Neuronal stem cell (in vitro differentiated cells): ENCODE measurements at regions not wholly inside any gene's neighbourhood (a gene's known extent, or its start where the extent isn't known, plus 50 kb on each side); places are given as distances from the start of the nearest gene placed in this dataset.

Source experiments
- DNase-seq: peaks from one replicate; pipeline ENCODE4 v3.0.0-alpha.2; 2013; ENCODE audit warnings: low spot score
- H2AFZ ChIP-seq: one replicate; pipeline ENCODE4 v1.6.1; 2013; ENCODE audit warnings: mild to moderate bottlenecking, low read length, inconsistent platforms
- H2AK5ac ChIP-seq: 2 replicates; pipeline ENCODE4 v1.6.1; 2013; ENCODE audit warnings: low read depth, mild to moderate bottlenecking, inconsistent platforms, low read length, moderate library complexity, mixed read lengths
- H2BK120ac ChIP-seq: 2 replicates; pipeline ENCODE4 v1.6.1; 2013; ENCODE audit warnings: low read depth, mild to moderate bottlenecking, inconsistent platforms, low read length, moderate library complexity, mixed read lengths
- H2BK12ac ChIP-seq: one replicate; pipeline ENCODE4 v1.6.1; 2013; ENCODE audit warnings: low read length, inconsistent platforms
- H2BK15ac ChIP-seq: 2 replicates; pipeline ENCODE4 v1.6.1; 2013; ENCODE audit warnings: mild to moderate bottlenecking, low read length, inconsistent platforms, mixed read lengths
- H2BK5ac ChIP-seq: one replicate; pipeline ENCODE4 v1.6.1; 2013; ENCODE audit warnings: inconsistent platforms, mild to moderate bottlenecking, low read length, moderate library complexity
- H3K14ac ChIP-seq: one replicate; pipeline ENCODE4 v1.6.1; 2013; ENCODE audit warnings: low read length, inconsistent platforms
- H3K18ac ChIP-seq: 2 replicates; pipeline ENCODE4 v1.6.1; 2013; ENCODE audit warnings: low read length, inconsistent platforms
- H3K23ac ChIP-seq: 2 replicates; pipeline ENCODE4 v1.6.1; 2013; ENCODE audit warnings: low read depth, mild to moderate bottlenecking, mixed read lengths, low read length, inconsistent platforms; ENCODE audit not compliant: poor library complexity
- H3K27ac ChIP-seq: replicated peaks from 3 replicates; pipeline ENCODE4 v1.5.1; 2013; ENCODE audit warnings: low read length, inconsistent platforms
- H3K27me3 ChIP-seq, 3 experiments: 2 replicates each; pipeline ENCODE4 v1.6.1; 2013; ENCODE audit warnings: low read length in 3 of 3, mild to moderate bottlenecking in 2 of 3, inconsistent platforms in 1 of 3, low read depth in 1 of 3, mixed read lengths in 1 of 3, moderate library complexity in 1 of 3; ENCODE audit not compliant: control insufficient read depth in 3 of 3, insufficient read depth in 3 of 3
- H3K36me3 ChIP-seq, 2 donors: replicated peaks in 1 of 2; 2 replicates each; pipeline ENCODE4 v1.6.1; 2013; ENCODE audit warnings: low read length in 2 of 2; ENCODE audit not compliant: control insufficient read depth in 2 of 2, insufficient read depth in 2 of 2
- H3K4ac ChIP-seq: 2 replicates; pipeline ENCODE4 v1.6.1; 2013; ENCODE audit warnings: inconsistent platforms, mild to moderate bottlenecking, low read length, moderate library complexity
- H3K4me1 ChIP-seq, 2 donors: 1 replicate in 1 of 2; 2 replicates in 1 of 2; pipeline ENCODE4 v1.6.1; 2013; ENCODE audit warnings: low read length in 2 of 2, low read depth in 1 of 2; ENCODE audit not compliant: control insufficient read depth in 2 of 2, insufficient read depth in 1 of 2
- H3K4me2 ChIP-seq: one replicate; pipeline ENCODE4 v1.6.1; 2013; ENCODE audit warnings: mild to moderate bottlenecking, low read length, inconsistent platforms; ENCODE audit not compliant: insufficient read depth, poor library complexity, severe bottlenecking
- H3K4me3 ChIP-seq, 2 donors: 2 replicates each; pipeline ENCODE4 v1.5.1; 2013; ENCODE audit warnings: low read length in 2 of 2, mild to moderate bottlenecking in 2 of 2, inconsistent platforms in 1 of 2, moderate library complexity in 1 of 2
- H3K79me1 ChIP-seq: one replicate; pipeline ENCODE4 v1.6.1; 2013; ENCODE audit warnings: low read depth, mild to moderate bottlenecking, inconsistent platforms, low read length, moderate library complexity
- H3K9ac ChIP-seq: one replicate; pipeline ENCODE4 v1.6.1; 2013; ENCODE audit warnings: mild to moderate bottlenecking, low read depth, low read length, inconsistent platforms; ENCODE audit not compliant: poor library complexity
- H3K9me3 ChIP-seq, 2 donors: replicated peaks in 1 of 2; 2 replicates each; pipeline versions ENCODE3 to v1.6.1; 2013; ENCODE audit warnings: low read length in 2 of 2, mild to moderate bottlenecking in 2 of 2, inconsistent platforms in 1 of 2, low read depth in 1 of 2, mixed read lengths in 1 of 2, moderate library complexity in 1 of 2; ENCODE audit not compliant: control insufficient read depth in 2 of 2, insufficient read depth in 1 of 2
- H4K8ac ChIP-seq: one replicate; pipeline ENCODE4 v1.6.1; 2013; ENCODE audit warnings: low read depth, mild to moderate bottlenecking, inconsistent platforms, low read length, moderate library complexity
- H4K91ac ChIP-seq: one replicate; pipeline ENCODE4 v1.6.1; 2013; ENCODE audit warnings: low read length, low read depth, mild to moderate bottlenecking, inconsistent platforms; ENCODE audit not compliant: poor library complexity
- WGBS, 2 donors: extraction: QIAGEN DNeasy Blood & Tissue Kit; methylation state at CpG; one replicate each; pipeline ENCODE4 v1.1.7; 2013; ENCODE audit warnings: missing lambda C conversion rate in 2 of 2, mixed read lengths in 1 of 2; ENCODE audit not compliant: insufficient read length in 2 of 2, insufficient replicate concordance in 1 of 2; ENCODE audit errors: extremely low coverage in 2 of 2; 5-methylcytosine and 5-hydroxymethylcytosine counted together

DNA sequence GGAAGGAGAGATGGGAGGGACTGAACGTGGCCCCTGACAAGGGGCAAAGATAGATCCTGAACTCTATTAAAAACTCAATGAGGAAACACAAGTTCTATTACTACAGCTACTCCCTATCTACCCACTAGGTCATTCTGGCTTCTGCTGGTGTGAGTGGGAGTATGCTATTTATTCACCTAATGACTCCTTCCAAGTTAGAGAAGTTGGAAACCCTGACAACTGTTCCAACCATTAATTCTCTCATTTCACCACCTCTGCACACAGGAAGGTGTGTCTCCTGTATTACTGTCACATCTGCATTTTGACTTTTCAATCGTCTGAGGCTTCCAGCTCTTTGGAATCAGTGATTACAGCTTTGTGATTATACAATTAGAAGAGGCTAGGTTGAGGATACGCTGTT, 169.4 kb upstream of the ADO start:
- Histone ChIP-seq H3K4ac (no peak overlapping the region), H2BK15ac (no peak overlapping the region), H3K4me3 (no peak overlapping the region), H3K9ac (no peak overlapping the region), H3K79me1 (no peaks in the 10 kb centered on the region), H3K9me3 (no peaks in the 10 kb centered on the region), H2BK120ac (no peak overlapping the region), H3K27me3 (no peaks in the 10 kb centered on the region), H3K27ac (no peak overlapping the region), H4K91ac (no peak overlapping the region), H2BK12ac (no peak overlapping the region), H3K4me1 (peaks cover 0 to 3% of the 10 kb centered on the region in 2 donors), H3K23ac (no peak overlapping the region), H2AK5ac (no peak overlapping the region), H2BK5ac (no peak overlapping the region), H2AFZ (no peak overlapping the region), H3K18ac (no peak overlapping the region), H3K4me2 (no peak overlapping the region), H3K14ac (no peak overlapping the region), H3K36me3 (no peaks in the 10 kb centered on the region), H4K8ac (no peak overlapping the region)
- WGBS, 2 donors = no CpG with 5 or more reads among the region's 3 CpGs
- no peak for DNase-seq

DNA sequence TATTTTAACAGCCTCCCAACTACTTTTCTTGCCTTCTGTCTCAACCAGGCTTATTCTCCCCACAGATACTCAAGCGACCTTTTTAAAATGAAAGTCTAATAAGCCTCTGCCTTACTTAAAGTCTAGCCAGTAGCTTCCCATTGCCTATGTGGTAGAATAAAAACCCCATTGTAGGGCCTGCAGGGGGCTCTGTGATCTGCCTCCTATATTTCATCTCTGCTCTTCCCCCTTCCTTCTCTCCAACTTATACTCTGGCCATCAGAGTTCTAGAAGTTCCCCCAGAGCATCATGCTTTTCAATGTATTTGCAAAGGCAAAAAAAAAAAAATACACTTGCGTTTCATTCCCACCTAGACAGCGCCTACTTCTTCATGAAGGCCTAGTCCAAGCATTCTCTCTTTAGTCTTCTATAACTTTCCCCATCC, 167.7 kb upstream of the ADO start:
- Histone ChIP-seq H2BK5ac (no peak overlapping the region), H3K4me1 (peaks cover 0 to 3% of the 10 kb centered on the region in 2 donors), H3K9me3 (no peaks in the 10 kb centered on the region), H3K27me3 (no peaks in the 10 kb centered on the region), H2AK5ac (no peak overlapping the region), H3K4me3 (no peak overlapping the region), H4K8ac (no peak overlapping the region), H2AFZ (peak overlapping the region; percentile 65), H3K79me1 (no peaks in the 10 kb centered on the region), H4K91ac (no peak overlapping the region), H3K4ac (no peak overlapping the region), H2BK120ac (no peak overlapping the region), H3K4me2 (no peak overlapping the region), H3K36me3 (no peaks in the 10 kb centered on the region), H3K23ac (no peak overlapping the region), H3K14ac (no peak overlapping the region), H2BK12ac (no peak overlapping the region), H3K27ac (no peak overlapping the region), H2BK15ac (no peak overlapping the region), H3K9ac (no peak overlapping the region), H3K18ac (no peak overlapping the region)
- no peak for DNase-seq
- no CpG with 5 or more reads among the region's 3 CpGs for WGBS, 2 donors

DNA sequence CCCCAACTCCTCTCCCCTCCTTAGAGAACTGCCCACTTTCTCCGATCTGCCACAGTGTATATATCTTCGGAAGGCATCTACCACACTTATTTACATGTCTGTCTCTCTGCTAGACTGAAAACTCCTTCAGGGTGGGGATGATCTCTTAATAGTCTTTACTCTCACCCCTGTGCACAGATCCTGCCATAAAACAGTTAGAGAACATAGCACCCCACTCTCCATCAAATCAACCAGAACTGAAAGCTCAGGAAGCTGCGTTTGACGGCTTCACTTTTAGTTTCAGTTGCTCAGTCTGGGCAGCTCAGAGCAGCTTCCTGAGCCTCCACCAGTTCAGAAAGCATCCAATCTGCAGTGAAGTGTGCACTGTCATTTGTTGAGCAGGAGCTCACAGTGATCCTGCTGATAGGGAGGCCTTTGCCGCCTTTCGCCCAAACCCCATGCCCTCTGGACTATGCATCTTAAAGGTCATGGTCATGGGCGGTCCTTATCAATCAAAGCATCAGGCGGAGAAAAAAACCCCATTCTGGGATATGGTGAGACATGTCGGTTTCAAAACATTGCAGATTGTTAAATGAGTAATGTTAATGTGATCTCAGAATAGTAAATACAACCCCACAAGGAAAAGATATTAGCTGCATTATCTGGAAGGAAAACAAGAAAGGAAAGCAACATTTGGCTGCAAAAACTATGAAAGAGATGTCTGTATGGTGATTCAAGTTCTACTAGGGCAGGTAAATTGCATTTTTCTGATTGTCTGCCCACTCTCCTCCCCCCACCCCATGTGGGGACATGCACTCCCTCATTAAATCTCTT, 167.1 kb upstream of the ADO start:
- no peak overlapping the region for H3K4me3 ChIP-seq
- peak overlapping the region; percentile 65 for H2AFZ ChIP-seq
- H2AK5ac ChIP-seq = no peak overlapping the region
- H3K23ac ChIP-seq = no peak overlapping the region
- H4K91ac ChIP-seq = no peak overlapping the region
- H3K79me1 ChIP-seq = no peaks in the 10 kb centered on the region
- H3K9ac ChIP-seq = no peak overlapping the region
- no peaks in the 10 kb centered on the region for H3K27me3 ChIP-seq
- peaks cover 0 to 3% of the 10 kb centered on the region in 2 donors for H3K4me1 ChIP-seq
- no peaks in the 10 kb centered on the region for H3K9me3 ChIP-seq
- H2BK12ac ChIP-seq = no peak overlapping the region
- no peak overlapping the region for H3K4me2 ChIP-seq
- DNase-seq = no peak
- H2BK15ac ChIP-seq = no peak overlapping the region
- H2BK5ac ChIP-seq = no peak overlapping the region
- H3K4ac ChIP-seq = no peak overlapping the region
- H4K8ac ChIP-seq = no peak overlapping the region
- H3K18ac ChIP-seq = no peak overlapping the region
- WGBS, 2 donors = no CpG with 5 or more reads among the region's 9 CpGs
- no peak overlapping the region for H3K27ac ChIP-seq
- H3K14ac ChIP-seq = no peak overlapping the region
- H3K36me3 ChIP-seq = no peaks in the 10 kb centered on the region
- H2BK120ac ChIP-seq = no peak overlapping the region

DNA sequence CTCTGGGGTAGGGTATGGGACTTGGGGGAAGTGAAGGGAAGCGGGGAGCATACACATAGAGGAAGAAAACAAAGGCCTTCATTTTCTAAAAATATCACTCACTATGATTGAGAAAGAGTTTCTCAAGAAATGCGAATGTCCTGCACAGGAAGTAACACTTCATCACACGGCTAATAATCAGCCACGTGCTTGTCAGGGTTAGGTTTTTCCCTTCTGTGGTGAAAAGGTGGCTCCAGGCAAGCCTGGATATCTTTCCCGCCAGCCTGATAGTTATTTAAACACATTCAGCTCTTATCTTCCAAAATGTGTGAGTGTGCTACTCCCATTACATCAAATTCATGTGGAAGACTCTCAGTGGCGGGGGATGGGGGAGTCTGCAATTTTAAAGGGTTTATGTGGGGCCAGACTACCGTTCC, 166.4 kb upstream of the ADO start:
- no peak for DNase-seq
- no CpG with 5 or more reads among the region's 7 CpGs for WGBS, 2 donors
- Histone ChIP-seq H2AFZ (no peak overlapping the region), H2BK15ac (no peak overlapping the region), H3K27ac (no peak overlapping the region), H2BK120ac (no peak overlapping the region), H3K4me2 (no peak overlapping the region), H2AK5ac (no peak overlapping the region), H3K18ac (no peak overlapping the region), H3K4me1 (peaks cover 0 to 3% of the 10 kb centered on the region in 2 donors), H2BK12ac (no peak overlapping the region), H4K8ac (no peak overlapping the region), H3K27me3 (no peaks in the 10 kb centered on the region), H2BK5ac (no peak overlapping the region), H3K4me3 (no peak overlapping the region), H3K4ac (no peak overlapping the region), H3K36me3 (no peaks in the 10 kb centered on the region), H3K79me1 (no peaks in the 10 kb centered on the region), H3K9me3 (no peaks in the 10 kb centered on the region), H3K23ac (no peak overlapping the region), H3K14ac (no peak overlapping the region), H3K9ac (no peak overlapping the region), H4K91ac (no peak overlapping the region)
